H1 (cell line): ENCODE measurements at regions not wholly inside any gene's neighbourhood (a gene's known extent, or its start where the extent isn't known, plus 50 kb on each side); places are given as distances from the start of the nearest gene placed in this dataset.

Experiments
- TF ChIP-seq, protein P1 (sequence below): IDR thresholded peaks from 2 replicates; pipeline ENCODE4 v1.6.1; 2012; ENCODE audit warnings: inconsistent platforms

DNA sequence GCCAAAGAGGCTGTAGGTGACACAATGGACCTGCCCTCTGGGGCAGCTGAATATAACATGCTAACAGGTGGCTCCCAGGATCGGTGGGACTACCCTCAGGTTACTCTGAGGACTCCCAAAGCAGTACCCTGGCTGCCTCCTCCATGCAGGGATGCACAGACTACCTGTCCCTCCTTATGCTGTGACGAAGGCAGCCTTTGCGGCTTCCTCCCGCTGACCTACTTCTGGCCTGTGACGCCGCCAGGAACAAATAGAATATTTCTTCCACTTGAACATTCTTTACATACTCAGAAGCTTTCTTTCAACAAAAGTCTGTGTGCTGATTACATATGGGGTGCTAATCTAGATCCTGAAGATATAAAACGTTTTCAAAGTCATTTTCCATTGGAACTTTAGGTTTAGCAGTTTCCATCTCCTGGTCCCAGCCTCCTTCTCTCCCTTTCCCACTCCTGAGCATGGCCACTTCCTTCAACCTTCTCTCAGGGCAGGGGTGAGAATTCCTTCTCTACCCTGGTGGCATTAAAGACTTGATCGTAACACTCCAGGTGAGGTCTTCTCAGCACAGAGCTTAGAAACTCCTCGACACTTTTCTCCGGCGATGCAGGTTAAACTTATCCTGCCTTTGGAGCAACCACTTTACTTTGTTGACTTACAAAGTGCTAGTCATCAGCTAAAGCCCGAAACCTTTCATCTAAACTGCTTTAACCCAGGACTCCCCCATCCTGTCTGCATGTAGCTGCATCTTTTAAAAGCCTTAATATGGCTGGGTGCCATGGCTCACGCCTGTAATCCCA is 58.9 kb upstream of the STK17B start (continued):
- TF ChIP-seq, protein P1, sequence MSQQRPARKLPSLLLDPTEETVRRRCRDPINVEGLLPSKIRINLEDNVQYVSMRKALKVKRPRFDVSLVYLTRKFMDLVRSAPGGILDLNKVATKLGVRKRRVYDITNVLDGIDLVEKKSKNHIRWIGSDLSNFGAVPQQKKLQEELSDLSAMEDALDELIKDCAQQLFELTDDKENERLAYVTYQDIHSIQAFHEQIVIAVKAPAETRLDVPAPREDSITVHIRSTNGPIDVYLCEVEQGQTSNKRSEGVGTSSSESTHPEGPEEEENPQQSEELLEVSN, result no peak
